H1 (cell line): ENCODE measurements at regions not wholly inside any gene's neighbourhood (a gene's known extent, or its start where the extent isn't known, plus 50 kb on each side); places are given as distances from the start of the nearest gene placed in this dataset.

Experiments
- ASH2L ChIP-seq: fragments of 200-600, 300-600 bp; sonication (generic); IDR thresholded peaks from one replicate; pipeline ENCODE4 v1.7.1; 2017; ENCODE audit warnings: low read length
- CTCF ChIP-seq, 3 experiments: IDR thresholded peaks; 1 replicate in 2 of 3; 2 replicates in 1 of 3; pipeline versions ENCODE4 v1.5.1 to v1.6.1; 2011; ENCODE audit warnings: low read length in 3 of 3, mild to moderate bottlenecking in 3 of 3, inconsistent platforms in 2 of 3, low read depth in 1 of 3, moderate library complexity in 1 of 3; ENCODE audit not compliant: insufficient read depth in 1 of 3; ENCODE audit errors: control extremely low read depth in 1 of 3
- EZH2 ChIP-seq: fragments of 200-600 bp; sonication (generic); IDR thresholded peaks from 2 replicates; pipeline ENCODE4 v1.7.1; 2012; ENCODE audit warnings: low read depth, mild to moderate bottlenecking, moderate library complexity, low read length, inconsistent platforms; ENCODE audit not compliant: severe bottlenecking
- HDAC2 ChIP-seq, 2 experiments: fragments of 300-600 bp in 1 of 2; sonication (generic) in 1 of 2; IDR thresholded peaks; 2 replicates each; pipeline ENCODE4 v1.6.1; 2011 to 2012; ENCODE audit warnings: low read depth in 2 of 2, low read length in 2 of 2, mild to moderate bottlenecking in 2 of 2, moderate library complexity in 2 of 2, borderline replicate concordance in 1 of 2, inconsistent platforms in 1 of 2
- KDM5A ChIP-seq: fragments of 200-600 bp; IDR thresholded peaks from 2 replicates; pipeline ENCODE4 v1.7.1; 2012; ENCODE audit warnings: mild to moderate bottlenecking, low read length, inconsistent platforms, mixed read lengths
- MAX ChIP-seq: IDR thresholded peaks from 2 replicates; pipeline ENCODE4 v1.6.1; 2012; ENCODE audit warnings: inconsistent platforms
- POLR2A ChIP-seq, 2 experiments: IDR thresholded peaks; 1 replicate in 1 of 2; 2 replicates in 1 of 2; pipeline ENCODE4 v1.6.1; 2011; ENCODE audit warnings: low read depth in 2 of 2, low read length in 2 of 2, mild to moderate bottlenecking in 2 of 2; ENCODE audit errors: control extremely low read depth in 1 of 2
- POLR2AphosphoS5 ChIP-seq: IDR thresholded peaks from 2 replicates; pipeline ENCODE4 v1.6.1; 2011; ENCODE audit warnings: low read depth, low read length
- RNF2 ChIP-seq: fragments of 200-900, 300-1000 bp; sonication (generic); IDR thresholded peaks from 2 replicates; pipeline ENCODE4 v1.7.1; 2016; ENCODE audit warnings: borderline replicate concordance, low read depth, mild to moderate bottlenecking, antibody characterized with exemption, low read length; ENCODE audit not compliant: poor library complexity, severe bottlenecking; ENCODE audit errors: missing control alignments
- SRF ChIP-seq: IDR thresholded peaks from 2 replicates; pipeline ENCODE4 v1.6.1; 2011; ENCODE audit warnings: mild to moderate bottlenecking, low read depth, low read length, moderate library complexity
- ZNF274 ChIP-seq: IDR thresholded peaks from 2 replicates; pipeline ENCODE4 v1.7.0; 2012; ENCODE audit warnings: low read length, borderline replicate concordance; ENCODE audit errors: extremely low read depth

GRCh38 chr2:128765811-128766210 is 447.1 kb upstream of the HS6ST1 start:
- TF ChIP-seq KDM5A: no peak
- no peak for TF ChIP-seq EZH2
- no peak for TF ChIP-seq POLR2AphosphoS5
- no peak for TF ChIP-seq SRF
- TF ChIP-seq CTCF (IDR thresholded peaks at IDR 0.05; ENCODE audit: control extremely low read depth in 1 of 3, insufficient read depth in 1 of 3, low read depth in 1 of 3, low read length in 3 of 3): no peak
- no peak for TF ChIP-seq POLR2A (IDR thresholded peaks at IDR 0.05; ENCODE audit: control extremely low read depth in 1 of 2, low read depth in 2 of 2, low read length in 2 of 2)
- TF ChIP-seq MAX: no peak
- no peak for TF ChIP-seq HDAC2 (IDR thresholded peaks at IDR 0.05; ENCODE audit: borderline replicate concordance in 1 of 2, low read depth in 2 of 2, low read length in 2 of 2)
- TF ChIP-seq ASH2L: no peak
- TF ChIP-seq ZNF274: no peak
- TF ChIP-seq RNF2: no peak
